Calu3 (cell line): ENCODE measurements at regions not wholly inside any gene's neighbourhood (a gene's known extent, or its start where the extent isn't known, plus 50 kb on each side); places are given as distances from the start of the nearest gene placed in this dataset.

ENCODE experiments used
- BruUV-seq: library from RNA; stranded (reverse); fragments of 400-500 nt; replicated peaks from 2 replicates; lab custom pipeline; 2021; lab: Mats Ljungman, UMichigan
- CTCF ChIA-PET: fragments of 300-600 bp; sonication (Branson Sonifier 250); formaldehyde crosslinking; loops from one replicate; lab custom pipeline; 2022; ENCODE audit warnings: antibody characterized with exemption; lab: Charles Lee
- DNase-seq: peaks from one replicate; pipeline ENCODE4 v3.0.0; 2022
- H3K27ac Mint-ChIP-seq: one replicate; pipeline ENCODE4 v1.8.0; 2022; ENCODE audit warnings: mixed read lengths; ENCODE audit not compliant: unreplicated experiment
- H3K27me3 Mint-ChIP-seq: one replicate; pipeline ENCODE4 v1.8.0; 2022; ENCODE audit warnings: mixed read lengths; ENCODE audit not compliant: unreplicated experiment
- H3K36me3 Mint-ChIP-seq: one replicate; pipeline ENCODE4 v1.8.0; 2022; ENCODE audit warnings: mild to moderate bottlenecking, moderate library complexity, mixed read lengths; ENCODE audit not compliant: insufficient read depth, unreplicated experiment
- H3K4me1 Mint-ChIP-seq: one replicate; pipeline ENCODE4 v1.8.0; 2022; ENCODE audit warnings: mild to moderate bottlenecking, low read depth, mixed read lengths; ENCODE audit not compliant: unreplicated experiment
- H3K4me3 Mint-ChIP-seq: one replicate; pipeline ENCODE4 v1.8.0; 2022; ENCODE audit warnings: mild to moderate bottlenecking, low read depth, moderate library complexity, mixed read lengths; ENCODE audit not compliant: unreplicated experiment
- H3K9me3 Mint-ChIP-seq: one replicate; pipeline ENCODE4 v1.8.0; 2022; ENCODE audit warnings: low read depth, mixed read lengths; ENCODE audit not compliant: unreplicated experiment
- CTCF ChIP-seq: fragments of 200-600 bp; IDR thresholded peaks from one replicate; pipeline ENCODE4 v1.8.0; 2022; ENCODE audit warnings: antibody characterized with exemption; ENCODE audit not compliant: unreplicated experiment
- intact Hi-C: fragments of 100-400 bp; cut with micrococcal nuclease; formaldehyde crosslinking; loops from one replicate; pipeline ENCODE4 v1.10.0; 2022; ENCODE audit not compliant: unreplicated experiment

GRCh38 chr3:150142936-150143335 lies 172.2 kb upstream of the PFN2 start:
- H3K4me3 Mint-ChIP-seq = no peak overlapping the region

GRCh38 chr3:150141790-150142326 lies 171.2 kb upstream of the PFN2 start:
- intact Hi-C loops = no loop called here
- Mint-ChIP-seq H3K9me3 (peaks cover 3% of the 10 kb centered on the region), H3K27me3 (peaks cover 24% of the 10 kb centered on the region), H3K4me1 (no peaks in the 10 kb centered on the region), H3K4me3 (no peak overlapping the region), H3K36me3 (no peaks in the 10 kb centered on the region), H3K27ac (no peak overlapping the region)
- BruUV-seq = no TSS peak
- no peak for TF ChIP-seq CTCF
- DNase-seq = no peak
- CTCF ChIA-PET = no interaction called here

More at GRCh38 chr3:150142936-150143335, 172.2 kb upstream of the PFN2 start:
- DNase-seq = no peak
- H3K27me3 Mint-ChIP-seq = peaks cover 35% of the 10 kb centered on the region
- no peaks in the 10 kb centered on the region for H3K4me1 Mint-ChIP-seq
- CTCF ChIA-PET = no interaction called here
- no peaks in the 10 kb centered on the region for H3K36me3 Mint-ChIP-seq
- H3K9me3 Mint-ChIP-seq = peaks cover 3% of the 10 kb centered on the region
- intact Hi-C loops = no loop called here
- no TSS peak for BruUV-seq
- TF ChIP-seq CTCF = no peak
- no peak overlapping the region for H3K27ac Mint-ChIP-seq

- CTCF ChIA-PET = no interaction called here
- TF ChIP-seq CTCF = no peak
- H3K27ac Mint-ChIP-seq = no peak overlapping the region
- intact Hi-C loops = no loop called here
- no peak overlapping the region for H3K4me3 Mint-ChIP-seq
- peaks cover 3% of the 10 kb centered on the region for H3K9me3 Mint-ChIP-seq
- H3K4me1 Mint-ChIP-seq = no peaks in the 10 kb centered on the region
- no TSS peak for BruUV-seq
- no peak for DNase-seq
- H3K27me3 Mint-ChIP-seq = peaks cover 13% of the 10 kb centered on the region
- no peaks in the 10 kb centered on the region for H3K36me3 Mint-ChIP-seq
Observed at GRCh38 chr3:150140614-150141321, 170.1 kb upstream of the PFN2 start.

DNA sequence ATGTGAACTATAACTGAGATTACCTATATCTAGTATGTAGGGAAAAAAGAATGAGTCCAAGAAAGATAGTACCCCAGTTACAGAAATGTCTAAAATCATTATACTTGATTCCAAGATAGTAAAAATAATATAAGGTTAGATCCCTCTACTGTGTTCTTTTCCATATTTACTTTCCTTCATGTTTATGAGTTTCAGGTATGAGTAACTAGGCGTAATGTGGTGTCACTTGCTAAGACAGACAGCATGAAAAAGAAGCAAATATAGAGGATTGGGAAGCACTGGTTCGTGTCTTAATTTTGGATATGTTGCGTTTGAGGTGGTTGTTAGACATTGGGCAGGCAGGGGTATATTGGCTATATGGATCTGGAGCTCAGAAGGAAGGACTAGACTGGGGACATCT lies 168.1 kb upstream of the PFN2 start:
- no peak overlapping the region for H3K4me3 Mint-ChIP-seq
- intact Hi-C loops = no loop called here
- no peak for TF ChIP-seq CTCF
- no peaks in the 10 kb centered on the region for H3K9me3 Mint-ChIP-seq
- H3K4me1 Mint-ChIP-seq = no peaks in the 10 kb centered on the region
- H3K36me3 Mint-ChIP-seq = no peaks in the 10 kb centered on the region
- no peak for DNase-seq
- no peak overlapping the region for H3K27ac Mint-ChIP-seq
- H3K27me3 Mint-ChIP-seq = peaks cover under 1% of the 10 kb centered on the region
- CTCF ChIA-PET = no interaction called here
- no TSS peak for BruUV-seq
